GM12872 (cell line): ENCODE measurements at regions not wholly inside any gene's neighbourhood (a gene's known extent, or its start where the extent isn't known, plus 50 kb on each side); places are given as distances from the start of the nearest gene placed in this dataset.

Experiments used
- CTCF ChIP-seq: IDR thresholded peaks from 3 replicates; pipeline ENCODE4 v1.5.1; 2011; ENCODE audit warnings: low read depth, mild to moderate bottlenecking, low read length, moderate library complexity; ENCODE audit not compliant: insufficient read depth

- no peak for TF ChIP-seq CTCF
These were observed 59.0 kb upstream of the HUNK start for GRCh38 chr21:31813862-31814261.

- TF ChIP-seq CTCF = no peak
These were observed 68.8 kb upstream of the HUNK start for GRCh38 chr21:31804008-31804394.

- TF ChIP-seq CTCF = no peak
These were observed 69.5 kb upstream of the HUNK start for GRCh38 chr21:31803039-31804007.

- TF ChIP-seq CTCF = no peak
These were observed 70.4 kb upstream of the SCAF4 start for GRCh38 chr21:31802331-31802730.

GRCh38 chr21:31801551-31802219, 69.8 kb upstream of the SCAF4 start:
- no peak for TF ChIP-seq CTCF

GRCh38 chr21:31798842-31799704, 67.2 kb upstream of the SCAF4 start:
- TF ChIP-seq CTCF = no peak

- no peak for TF ChIP-seq CTCF
These were observed 64.1 kb upstream of the SCAF4 start for GRCh38 chr21:31795992-31796391.
